Fibroblast of lung (primary cell): ENCODE measurements at regions not wholly inside any gene's neighbourhood (a gene's known extent, or its start where the extent isn't known, plus 50 kb on each side); places are given as distances from the start of the nearest gene placed in this dataset.

Experiments
- DNase-seq, 2 donors: peaks; one replicate each; pipeline versions ENCODE4 v3.0.0 to v3.0.0-alpha.2; 2010; ENCODE audit warnings: low read depth in 2 of 2
- H2AFZ ChIP-seq: 2 replicates; pipeline ENCODE4 v1.5.1; 2012; ENCODE audit warnings: low read length, control low read depth, inconsistent platforms
- H3K27ac ChIP-seq: 2 replicates; pipeline ENCODE4 v1.5.1; 2011; ENCODE audit warnings: low read length, control low read depth; ENCODE audit not compliant: insufficient read depth
- H3K27me3 ChIP-seq: 2 replicates; pipeline ENCODE4 v1.5.1; 2011; ENCODE audit warnings: mild to moderate bottlenecking, low read length; ENCODE audit not compliant: control insufficient read depth, insufficient read depth
- H3K36me3 ChIP-seq: 2 replicates; pipeline ENCODE4 v1.5.1; 2011; ENCODE audit warnings: low read length; ENCODE audit not compliant: control insufficient read depth, insufficient read depth
- H3K4me1 ChIP-seq: 2 replicates; pipeline ENCODE4 v1.5.1; 2011; ENCODE audit warnings: low read length; ENCODE audit not compliant: control insufficient read depth, insufficient read depth; ENCODE audit errors: extremely low read depth
- H3K4me2 ChIP-seq: 2 replicates; pipeline ENCODE4 v1.5.1; 2011; ENCODE audit warnings: low read length, control low read depth; ENCODE audit not compliant: insufficient read depth; ENCODE audit errors: extremely low read depth
- H3K4me3 ChIP-seq, 4 experiments: fragments of 200-600 bp in 1 of 4; sonication (generic) in 1 of 4; replicated peaks in 1 of 4; 2 replicates each; pipeline ENCODE4 v1.5.1; 2011 to 2016; ENCODE audit warnings: low read length in 4 of 4, low read depth in 3 of 4, mild to moderate bottlenecking in 3 of 4, control low read depth in 2 of 4, inconsistent platforms in 1 of 4, mixed read lengths in 1 of 4; ENCODE audit not compliant: insufficient read depth in 1 of 4; ENCODE audit errors: control extremely low read depth in 1 of 4
- H3K79me2 ChIP-seq: 2 replicates; pipeline ENCODE4 v1.5.1; 2012; ENCODE audit warnings: mild to moderate bottlenecking, low read length, inconsistent platforms; ENCODE audit not compliant: control insufficient read depth, insufficient read depth
- H3K9ac ChIP-seq: 2 replicates; pipeline ENCODE4 v1.5.1; 2011; ENCODE audit warnings: mild to moderate bottlenecking, low read length, control low read depth; ENCODE audit not compliant: insufficient read depth
- H3K9me3 ChIP-seq: 2 replicates; pipeline ENCODE4 v1.5.1; 2012; ENCODE audit warnings: low read depth, low read length; ENCODE audit not compliant: control insufficient read depth, insufficient read depth
- H4K20me1 ChIP-seq: 2 replicates; pipeline ENCODE4 v1.5.1; 2011; ENCODE audit warnings: low read length; ENCODE audit not compliant: control insufficient read depth, insufficient read depth; ENCODE audit errors: extremely low read depth
- EZH2 ChIP-seq: IDR thresholded peaks from 2 replicates; pipeline ENCODE4 v1.5.1; 2012; ENCODE audit warnings: low read length, control low read depth, mild to moderate bottlenecking; ENCODE audit errors: missing control alignments
- TF ChIP-seq, protein P1 (sequence below), 2 donors: IDR thresholded peaks in 1 of 2; conservative IDR thresholded peaks in 1 of 2; 1 replicate in 1 of 2; 2 replicates in 1 of 2; pipeline ENCODE4 v1.5.1; 2011 to 2012; ENCODE audit warnings: low read length in 2 of 2, control low read depth in 1 of 2, inconsistent platforms in 1 of 2, low read depth in 1 of 2, mild to moderate bottlenecking in 1 of 2

- Histone ChIP-seq H3K4me2 (no peak overlapping the region), H3K27ac (no peak overlapping the region)
- peak in 1 of 2 donors; percentile 66 for DNase-seq
Observed at GRCh38 chr5:3994628-3995027, 399.0 kb downstream of the IRX1 start.

GRCh38 chr5:3995954-3996619 lies 400.5 kb downstream of the IRX1 start:
- no peak overlapping the region for H3K27ac ChIP-seq
- no peak overlapping the region for H3K4me2 ChIP-seq
- no peak overlapping the region for H2AFZ ChIP-seq
- no peak overlapping the region for H3K9ac ChIP-seq
- H3K36me3 ChIP-seq: no peaks in the 10 kb centered on the region
- H3K4me3 ChIP-seq: no peak overlapping the region
- H4K20me1 ChIP-seq: no peaks in the 10 kb centered on the region
- no peaks in the 10 kb centered on the region for H3K9me3 ChIP-seq
- no peak for DNase-seq
- no peaks in the 10 kb centered on the region for H3K4me1 ChIP-seq
- H3K79me2 ChIP-seq: no peaks in the 10 kb centered on the region
- H3K27me3 ChIP-seq: no peaks in the 10 kb centered on the region
- TF ChIP-seq, protein P1, sequence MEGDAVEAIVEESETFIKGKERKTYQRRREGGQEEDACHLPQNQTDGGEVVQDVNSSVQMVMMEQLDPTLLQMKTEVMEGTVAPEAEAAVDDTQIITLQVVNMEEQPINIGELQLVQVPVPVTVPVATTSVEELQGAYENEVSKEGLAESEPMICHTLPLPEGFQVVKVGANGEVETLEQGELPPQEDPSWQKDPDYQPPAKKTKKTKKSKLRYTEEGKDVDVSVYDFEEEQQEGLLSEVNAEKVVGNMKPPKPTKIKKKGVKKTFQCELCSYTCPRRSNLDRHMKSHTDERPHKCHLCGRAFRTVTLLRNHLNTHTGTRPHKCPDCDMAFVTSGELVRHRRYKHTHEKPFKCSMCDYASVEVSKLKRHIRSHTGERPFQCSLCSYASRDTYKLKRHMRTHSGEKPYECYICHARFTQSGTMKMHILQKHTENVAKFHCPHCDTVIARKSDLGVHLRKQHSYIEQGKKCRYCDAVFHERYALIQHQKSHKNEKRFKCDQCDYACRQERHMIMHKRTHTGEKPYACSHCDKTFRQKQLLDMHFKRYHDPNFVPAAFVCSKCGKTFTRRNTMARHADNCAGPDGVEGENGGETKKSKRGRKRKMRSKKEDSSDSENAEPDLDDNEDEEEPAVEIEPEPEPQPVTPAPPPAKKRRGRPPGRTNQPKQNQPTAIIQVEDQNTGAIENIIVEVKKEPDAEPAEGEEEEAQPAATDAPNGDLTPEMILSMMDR (conservative IDR thresholded peaks at IDR 0.05 in 1 of 2, IDR thresholded peaks at IDR 0.05 in 1 of 2; ENCODE audit: low read depth in 1 of 2, low read length in 2 of 2): no peak
- no peak for TF ChIP-seq EZH2

More at GRCh38 chr5:3994628-3995027, 399.0 kb downstream of the IRX1 start:
- Histone ChIP-seq H3K36me3 (no peaks in the 10 kb centered on the region), H3K9me3 (no peaks in the 10 kb centered on the region), H2AFZ (no peak overlapping the region), H3K4me1 (no peaks in the 10 kb centered on the region), H3K79me2 (no peaks in the 10 kb centered on the region), H3K27me3 (no peaks in the 10 kb centered on the region), H3K4me3 (no peak overlapping the region), H3K9ac (no peak overlapping the region), H4K20me1 (no peaks in the 10 kb centered on the region)
- no peak for TF ChIP-seq EZH2
- TF ChIP-seq, protein P1 (conservative IDR thresholded peaks at IDR 0.05 in 1 of 2, IDR thresholded peaks at IDR 0.05 in 1 of 2; ENCODE audit: low read depth in 1 of 2, low read length in 2 of 2): no peak

- H3K27me3 ChIP-seq: no peaks in the 10 kb centered on the region
- no peaks in the 10 kb centered on the region for H3K79me2 ChIP-seq
- no peak overlapping the region for H3K9ac ChIP-seq
- H2AFZ ChIP-seq: no peak overlapping the region
- DNase-seq: no peak
- H3K4me1 ChIP-seq: no peaks in the 10 kb centered on the region
- H4K20me1 ChIP-seq: no peaks in the 10 kb centered on the region
- H3K36me3 ChIP-seq: no peaks in the 10 kb centered on the region
- no peaks in the 10 kb centered on the region for H3K9me3 ChIP-seq
- TF ChIP-seq EZH2: no peak
- TF ChIP-seq, protein P1 (conservative IDR thresholded peaks at IDR 0.05 in 1 of 2, IDR thresholded peaks at IDR 0.05 in 1 of 2; ENCODE audit: low read depth in 1 of 2, low read length in 2 of 2): no peak
- H3K27ac ChIP-seq: no peak overlapping the region
- H3K4me3 ChIP-seq: no peak overlapping the region
- no peak overlapping the region for H3K4me2 ChIP-seq
Observed at GRCh38 chr5:3996707-3997336, 401.2 kb downstream of the IRX1 start.
